ENCODE measurements at regions not wholly inside any gene's neighbourhood (a gene's known extent, or its start where the extent isn't known, plus 50 kb on each side); places are given as distances from the start of the nearest gene placed in this dataset.

- H3K9me3 ChIP-seq (ENCODE audit: low read length): no peaks in the 10 kb centered on the region
- TF ChIP-seq EZH2 (IDR thresholded peaks at IDR 0.05; ENCODE audit: borderline replicate concordance, low read length): no peak
- TF ChIP-seq, protein P1, sequence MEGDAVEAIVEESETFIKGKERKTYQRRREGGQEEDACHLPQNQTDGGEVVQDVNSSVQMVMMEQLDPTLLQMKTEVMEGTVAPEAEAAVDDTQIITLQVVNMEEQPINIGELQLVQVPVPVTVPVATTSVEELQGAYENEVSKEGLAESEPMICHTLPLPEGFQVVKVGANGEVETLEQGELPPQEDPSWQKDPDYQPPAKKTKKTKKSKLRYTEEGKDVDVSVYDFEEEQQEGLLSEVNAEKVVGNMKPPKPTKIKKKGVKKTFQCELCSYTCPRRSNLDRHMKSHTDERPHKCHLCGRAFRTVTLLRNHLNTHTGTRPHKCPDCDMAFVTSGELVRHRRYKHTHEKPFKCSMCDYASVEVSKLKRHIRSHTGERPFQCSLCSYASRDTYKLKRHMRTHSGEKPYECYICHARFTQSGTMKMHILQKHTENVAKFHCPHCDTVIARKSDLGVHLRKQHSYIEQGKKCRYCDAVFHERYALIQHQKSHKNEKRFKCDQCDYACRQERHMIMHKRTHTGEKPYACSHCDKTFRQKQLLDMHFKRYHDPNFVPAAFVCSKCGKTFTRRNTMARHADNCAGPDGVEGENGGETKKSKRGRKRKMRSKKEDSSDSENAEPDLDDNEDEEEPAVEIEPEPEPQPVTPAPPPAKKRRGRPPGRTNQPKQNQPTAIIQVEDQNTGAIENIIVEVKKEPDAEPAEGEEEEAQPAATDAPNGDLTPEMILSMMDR (IDR thresholded peaks at IDR 0.05; ENCODE audit: low read length): no peak
- H4K20me1 ChIP-seq (ENCODE audit: insufficient read depth, low read length): no peaks in the 10 kb centered on the region
- no peaks in the 10 kb centered on the region for H3K36me3 ChIP-seq (ENCODE audit: insufficient read depth, low read length)
- no peak overlapping the region for H3K27ac ChIP-seq (ENCODE audit: low read depth, low read length, poor library complexity, severe bottlenecking)
- H3K9ac ChIP-seq (ENCODE audit: low read length): no peak overlapping the region
- H3K4me2 ChIP-seq (ENCODE audit: low read length): no peak overlapping the region
- no peaks in the 10 kb centered on the region for H3K79me2 ChIP-seq (ENCODE audit: insufficient read depth, low read length)
- no peaks in the 10 kb centered on the region for H3F3A ChIP-seq (ENCODE audit: insufficient read depth, low read length)
- no peak overlapping the region for H3K4me3 ChIP-seq (ENCODE audit: low read depth, low read length, poor library complexity, severe bottlenecking)
- no peak overlapping the region for H2AFZ ChIP-seq (ENCODE audit: low read length)
- no peaks in the 10 kb centered on the region for H3K9me2 ChIP-seq (ENCODE audit: low read depth, low read length)
- H3K4me1 ChIP-seq (ENCODE audit: insufficient read depth, low read length, severe bottlenecking): peaks cover 15% of the 10 kb centered on the region
- H3K27me3 ChIP-seq (ENCODE audit: insufficient read depth, low read length): no peaks in the 10 kb centered on the region
Observed at GRCh38 chr13:40496035-40496810, 170.2 kb downstream of the FOXO1 start.

- no peak overlapping the region for H3K9ac ChIP-seq (ENCODE audit: low read length)
Observed at GRCh38 chr13:40498461-40498860, 168.0 kb downstream of the FOXO1 start.

GRCh38 chr13:40502236-40502635, 164.2 kb downstream of the FOXO1 start:
- no peak overlapping the region for H3K9ac ChIP-seq (ENCODE audit: low read length)
- H3F3A ChIP-seq (ENCODE audit: insufficient read depth, low read length): no peaks in the 10 kb centered on the region
- TF ChIP-seq, protein P1 (IDR thresholded peaks at IDR 0.05; ENCODE audit: low read length): no peak
- TF ChIP-seq EZH2 (IDR thresholded peaks at IDR 0.05; ENCODE audit: borderline replicate concordance, low read length): no peak

More at GRCh38 chr13:40498461-40498860, 168.0 kb downstream of the FOXO1 start:
- Histone ChIP-seq H3K27ac (ENCODE audit: low read depth, low read length, poor library complexity, severe bottlenecking) (no peak overlapping the region), H3K79me2 (ENCODE audit: insufficient read depth, low read length) (no peaks in the 10 kb centered on the region), H3K4me1 (ENCODE audit: insufficient read depth, low read length, severe bottlenecking) (peaks cover 15% of the 10 kb centered on the region), H2AFZ (ENCODE audit: low read length) (no peak overlapping the region), H3K27me3 (ENCODE audit: insufficient read depth, low read length) (no peaks in the 10 kb centered on the region), H3F3A (ENCODE audit: insufficient read depth, low read length) (no peaks in the 10 kb centered on the region), H3K36me3 (ENCODE audit: insufficient read depth, low read length) (no peaks in the 10 kb centered on the region; the same call in 1 of the 2 replicates), H3K9me3 (ENCODE audit: low read length) (no peaks in the 10 kb centered on the region), H4K20me1 (ENCODE audit: insufficient read depth, low read length) (no peaks in the 10 kb centered on the region), H3K4me2 (ENCODE audit: low read length) (no peak overlapping the region), H3K4me3 (ENCODE audit: low read depth, low read length, poor library complexity, severe bottlenecking) (no peak overlapping the region), H3K9me2 (ENCODE audit: low read depth, low read length) (no peaks in the 10 kb centered on the region)
- TF ChIP-seq, protein P1 (IDR thresholded peaks at IDR 0.05; ENCODE audit: low read length): no peak
- no peak for TF ChIP-seq EZH2 (IDR thresholded peaks at IDR 0.05; ENCODE audit: borderline replicate concordance, low read length)

More at GRCh38 chr13:40502236-40502635, 164.2 kb downstream of the FOXO1 start:
- H3K27me3 ChIP-seq (ENCODE audit: insufficient read depth, low read length): no peaks in the 10 kb centered on the region
- no peaks in the 10 kb centered on the region for H3K9me2 ChIP-seq (ENCODE audit: low read depth, low read length)
- H3K9me3 ChIP-seq (ENCODE audit: low read length): no peaks in the 10 kb centered on the region
- no peaks in the 10 kb centered on the region; the same call in 1 of the 2 replicates for H3K36me3 ChIP-seq (ENCODE audit: insufficient read depth, low read length)
- no peak overlapping the region for H2AFZ ChIP-seq (ENCODE audit: low read length)
- H3K4me2 ChIP-seq (ENCODE audit: low read length): no peak overlapping the region
- H3K27ac ChIP-seq (ENCODE audit: low read depth, low read length, poor library complexity, severe bottlenecking): no peak overlapping the region
- H3K79me2 ChIP-seq (ENCODE audit: insufficient read depth, low read length): no peaks in the 10 kb centered on the region
- no peaks in the 10 kb centered on the region for H4K20me1 ChIP-seq (ENCODE audit: insufficient read depth, low read length)
- no peak overlapping the region for H3K4me3 ChIP-seq (ENCODE audit: low read depth, low read length, poor library complexity, severe bottlenecking)
- H3K4me1 ChIP-seq (ENCODE audit: insufficient read depth, low read length, severe bottlenecking): no peaks in the 10 kb centered on the region
